GM18505 (cell line): ENCODE measurements at regions not wholly inside any gene's neighbourhood (a gene's known extent, or its start where the extent isn't known, plus 50 kb on each side); places are given as distances from the start of the nearest gene placed in this dataset.

Experiments used
- ATAC-seq: cut with Tn5 transposase; IDR thresholded peaks from one replicate; pipeline ENCODE4 v1.9.1; 2021; ENCODE audit not compliant: unreplicated experiment
- POLR2A ChIP-seq: IDR thresholded peaks from 4 replicates; pipeline ENCODE4 v1.6.1; 2011; ENCODE audit warnings: borderline replicate concordance; ENCODE audit not compliant: insufficient read depth, insufficient read length; ENCODE audit errors: extremely low read depth

- ATAC-seq: no peak
- TF ChIP-seq POLR2A: no peak
Observed at GRCh38 chr13:104411141-104411765, 1345.0 kb upstream of the SLC10A2 start.

GRCh38 chr13:104408733-104409132 lies 1342.5 kb upstream of the SLC10A2 start:
- no peak for TF ChIP-seq POLR2A
- no peak for ATAC-seq

GRCh38 chr13:104404325-104404724 lies 1338.1 kb upstream of the SLC10A2 start:
- ATAC-seq: no peak
- TF ChIP-seq POLR2A: no peak

GRCh38 chr13:104389691-104390090 lies 1323.5 kb upstream of the SLC10A2 start:
- no peak for TF ChIP-seq POLR2A
- ATAC-seq: no peak

GRCh38 chr13:104387510-104387909 lies 1321.3 kb upstream of the SLC10A2 start:
- ATAC-seq: no peak
- no peak for TF ChIP-seq POLR2A

GRCh38 chr13:104385404-104385803 lies 1319.2 kb upstream of the SLC10A2 start:
- no peak for ATAC-seq
- TF ChIP-seq POLR2A: no peak

- TF ChIP-seq POLR2A: no peak
- ATAC-seq: no peak
Observed at GRCh38 chr13:104382951-104383350, 1316.7 kb upstream of the SLC10A2 start.

GRCh38 chr13:104376588-104376987 lies 1310.4 kb upstream of the SLC10A2 start:
- ATAC-seq: no peak
- no peak for TF ChIP-seq POLR2A

- TF ChIP-seq POLR2A: no peak
- no peak for ATAC-seq
Observed at GRCh38 chr13:104375614-104376013, 1309.4 kb upstream of the SLC10A2 start.

GRCh38 chr13:104372095-104372655 lies 1306.0 kb upstream of the SLC10A2 start:
- no peak for TF ChIP-seq POLR2A
- ATAC-seq: no peak

GRCh38 chr13:104365430-104365829 lies 1299.2 kb upstream of the SLC10A2 start:
- TF ChIP-seq POLR2A: no peak

GRCh38 chr13:104357672-104358354 lies 1291.6 kb upstream of the SLC10A2 start:
- no peak for ATAC-seq

More at GRCh38 chr13:104365430-104365829, 1299.2 kb upstream of the SLC10A2 start:
- no peak for ATAC-seq

GRCh38 chr13:104357174-104357573 lies 1291.0 kb upstream of the SLC10A2 start:
- ATAC-seq: no peak

More at GRCh38 chr13:104357672-104358354, 1291.6 kb upstream of the SLC10A2 start:
- no peak for TF ChIP-seq POLR2A

More at GRCh38 chr13:104357174-104357573, 1291.0 kb upstream of the SLC10A2 start:
- no peak for TF ChIP-seq POLR2A
